Ishikawa (cell line): ENCODE measurements at regions not wholly inside any gene's neighbourhood (a gene's known extent, or its start where the extent isn't known, plus 50 kb on each side); places are given as distances from the start of the nearest gene placed in this dataset.

Experiments used
- CEBPB ChIP-seq: IDR thresholded peaks from 2 replicates; pipeline ENCODE4 v1.6.1; 2012
- CREB1 ChIP-seq: IDR thresholded peaks from 2 replicates; pipeline ENCODE4 v1.6.1; 2012; ENCODE audit warnings: low read depth
- EGR1 ChIP-seq: IDR thresholded peaks from 2 replicates; pipeline ENCODE4 v1.6.1; 2012
- EP300 ChIP-seq: IDR thresholded peaks from 2 replicates; pipeline ENCODE4 v1.6.1; 2012; ENCODE audit warnings: borderline replicate concordance
- FOXM1 ChIP-seq: IDR thresholded peaks from 2 replicates; pipeline ENCODE4 v1.6.1; 2012; ENCODE audit warnings: low read depth, borderline replicate concordance
- MAX ChIP-seq: IDR thresholded peaks from 2 replicates; pipeline ENCODE4 v1.6.1; 2012
- NFIC ChIP-seq: IDR thresholded peaks from 2 replicates; pipeline ENCODE4 v1.6.1; 2012
- RAD21 ChIP-seq: IDR thresholded peaks from 2 replicates; pipeline ENCODE4 v1.6.1; 2012; ENCODE audit warnings: low read depth
- REST ChIP-seq: IDR thresholded peaks from 2 replicates; pipeline ENCODE4 v1.6.1; 2012; ENCODE audit warnings: low read depth, mild to moderate bottlenecking
- TAF1 ChIP-seq: IDR thresholded peaks from 2 replicates; pipeline ENCODE4 v1.6.1; 2012; ENCODE audit warnings: low read depth, mild to moderate bottlenecking
- TCF12 ChIP-seq: IDR thresholded peaks from 2 replicates; pipeline ENCODE4 v1.6.1; 2012; ENCODE audit warnings: low read depth
- TEAD4 ChIP-seq: IDR thresholded peaks from 2 replicates; pipeline ENCODE4 v1.6.1; 2012
- USF1 ChIP-seq: IDR thresholded peaks from 2 replicates; pipeline ENCODE4 v1.6.1; 2012
- YY1 ChIP-seq: IDR thresholded peaks from 2 replicates; pipeline ENCODE4 v1.6.1; 2012; ENCODE audit warnings: low read depth
- ZBTB7A ChIP-seq: IDR thresholded peaks from 2 replicates; pipeline ENCODE4 v1.6.1; 2012; ENCODE audit warnings: low read depth

GRCh38 chr4:137800861-137801260 lies 268.6 kb upstream of the PCDH18 start:
- TF ChIP-seq USF1 (no peak), TEAD4 (no peak), REST (no peak), TAF1 (no peak), NFIC (no peak), CREB1 (no peak), EP300 (no peak), TCF12 (no peak), CEBPB (no peak), YY1 (no peak), RAD21 (no peak), MAX (no peak), FOXM1 (no peak), EGR1 (no peak), ZBTB7A (no peak)

GRCh38 chr4:137794764-137795254 lies 262.5 kb upstream of the PCDH18 start:
- no peak for TF ChIP-seq REST
- no peak for TF ChIP-seq FOXM1
- TF ChIP-seq MAX = no peak
- no peak for TF ChIP-seq CEBPB
- TF ChIP-seq NFIC = no peak
- TF ChIP-seq TAF1 = no peak
- TF ChIP-seq ZBTB7A = no peak
- no peak for TF ChIP-seq TEAD4
- TF ChIP-seq YY1 = no peak
- no peak for TF ChIP-seq EP300
- TF ChIP-seq USF1 = no peak
- TF ChIP-seq EGR1 = no peak
- TF ChIP-seq RAD21 = no peak
- no peak for TF ChIP-seq TCF12

- TF ChIP-seq NFIC (no peak), YY1 (no peak), MAX (no peak), EGR1 (no peak), CREB1 (no peak), TAF1 (no peak), RAD21 (no peak), ZBTB7A (no peak), USF1 (no peak), EP300 (no peak), TEAD4 (no peak), CEBPB (no peak), FOXM1 (no peak), TCF12 (no peak), REST (no peak)
Measured at GRCh38 chr4:137775701-137776100, 243.4 kb upstream of the PCDH18 start.

GRCh38 chr4:137774501-137774900 lies 242.2 kb upstream of the PCDH18 start:
- no peak for TF ChIP-seq RAD21
- no peak for TF ChIP-seq CREB1
